Esophagus mucosa (tissue), 1 donor: ENCODE measurements at regions not wholly inside any gene's neighbourhood (a gene's known extent, or its start where the extent isn't known, plus 50 kb on each side); places are given as distances from the start of the nearest gene placed in this dataset.
"Not testable (repeated sequence)": the region's sequence is repeated elsewhere in the genome, so short reads cannot be mapped to it uniquely, and the experiment has no call there.

ENCODE experiments used
- ATAC-seq: fragments of 200-7000 bp; cut with Tn5 transposase; one replicate; pipeline ENCODE4 v1.9.1; 2020
- donor health status: DM: yes; HTN: yes; CAD: no.

DNA sequence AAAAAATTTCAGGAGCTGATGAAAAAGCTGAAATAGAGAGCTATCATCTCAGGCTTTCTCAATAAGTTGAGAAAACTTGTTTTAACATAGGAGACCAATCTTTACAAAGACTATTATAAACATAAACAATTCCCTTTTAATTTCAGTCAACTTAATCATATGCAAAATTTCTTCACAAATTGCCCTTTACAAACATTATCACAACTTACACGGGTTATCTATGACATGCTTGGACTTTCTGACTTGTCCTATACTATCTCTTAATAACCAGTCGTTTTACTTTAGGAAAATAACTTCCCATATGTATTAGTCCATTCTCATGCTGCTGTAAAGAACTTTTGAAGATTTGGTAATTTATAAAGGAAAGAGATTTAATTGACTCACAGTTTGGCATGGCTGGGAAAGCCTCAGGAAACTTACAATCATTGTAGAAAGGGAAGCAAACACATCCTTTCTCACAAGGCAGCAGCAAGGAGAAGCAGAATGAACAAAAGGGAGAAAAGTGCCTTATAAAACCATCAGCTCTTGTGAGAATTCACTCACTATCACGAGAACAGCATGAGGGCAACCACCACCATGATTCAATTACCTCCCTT, 1583.7 kb upstream of the CELF4 start:
- ATAC-seq = no peak

DNA sequence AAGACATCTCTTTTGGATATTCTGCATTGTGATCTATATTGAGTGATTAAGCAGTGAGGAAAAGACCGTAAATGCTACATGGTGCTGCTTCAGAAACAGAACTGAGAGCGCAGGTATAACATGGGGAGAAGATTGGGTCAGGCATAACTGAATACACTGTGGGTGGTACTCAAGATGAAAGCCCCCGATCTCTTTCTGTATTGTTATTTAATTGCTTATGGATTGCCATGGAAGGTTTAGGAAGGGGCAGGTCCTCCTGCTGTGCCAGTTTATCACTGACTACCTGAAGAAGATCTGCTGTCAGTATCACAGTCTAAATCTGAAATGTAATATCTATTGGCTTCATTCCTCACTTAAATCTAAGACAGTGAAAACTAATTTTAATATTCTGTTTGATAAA, 1568.7 kb upstream of the CELF4 start:
- ATAC-seq = no peak

DNA sequence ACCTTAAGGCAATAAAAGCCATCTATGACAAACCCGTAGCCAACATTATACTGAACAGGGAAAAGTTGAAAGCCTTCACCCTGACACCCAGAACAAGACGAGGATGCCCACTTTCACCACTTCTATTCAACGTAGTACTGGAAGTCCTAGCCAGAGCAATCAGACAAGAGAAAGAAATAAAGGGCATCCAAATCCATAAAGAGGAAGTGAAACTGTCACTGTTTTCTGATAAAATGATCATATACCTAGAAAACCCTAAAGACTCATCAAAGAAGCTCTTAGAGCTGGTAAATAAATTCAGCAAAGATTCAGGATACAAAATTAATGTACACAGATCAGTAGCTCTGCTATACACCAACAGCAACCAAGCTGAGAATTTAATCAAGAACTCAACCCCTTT, 1561.9 kb upstream of the CELF4 start:
- ATAC-seq = not testable (repeated sequence)

DNA sequence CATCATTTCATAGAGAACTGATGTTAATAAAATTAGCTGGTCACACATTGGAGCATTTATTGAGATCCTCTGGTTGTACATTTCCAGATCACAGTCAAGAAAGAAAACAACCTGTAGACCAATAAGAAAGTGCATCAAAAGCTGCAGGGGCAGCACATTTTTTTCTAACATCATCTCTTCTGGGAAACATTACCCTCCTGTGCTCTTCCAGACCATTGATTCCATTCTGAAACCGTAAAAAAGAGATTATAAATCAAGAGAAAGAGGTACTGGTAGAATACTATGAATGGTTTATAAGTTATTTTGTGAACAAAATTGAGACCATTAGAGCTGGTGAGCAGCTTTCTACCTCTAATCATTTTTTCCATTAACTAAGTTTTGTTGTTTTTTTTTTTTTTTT, 1548.2 kb upstream of the CELF4 start:
- no peak for ATAC-seq

DNA sequence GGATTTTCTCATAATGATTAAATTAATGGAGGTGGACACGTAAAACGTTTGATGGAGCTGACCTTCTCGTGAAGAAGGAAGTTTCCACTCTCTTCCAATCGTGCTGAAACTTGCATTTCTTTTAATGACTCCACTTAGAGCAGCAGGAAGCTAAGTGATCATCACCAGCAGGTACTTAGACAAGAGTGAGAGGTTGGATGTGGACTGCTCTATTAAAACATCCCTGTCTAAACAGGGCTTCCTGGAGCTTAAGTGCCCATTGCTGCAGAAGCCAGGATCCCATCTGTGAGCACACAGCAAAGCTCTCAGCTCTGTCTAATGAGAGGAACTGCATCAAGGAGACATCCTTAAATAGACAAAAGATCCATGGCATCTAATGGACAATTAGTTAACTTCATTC, 1539.5 kb upstream of the CELF4 start:
- ATAC-seq = no peak

DNA sequence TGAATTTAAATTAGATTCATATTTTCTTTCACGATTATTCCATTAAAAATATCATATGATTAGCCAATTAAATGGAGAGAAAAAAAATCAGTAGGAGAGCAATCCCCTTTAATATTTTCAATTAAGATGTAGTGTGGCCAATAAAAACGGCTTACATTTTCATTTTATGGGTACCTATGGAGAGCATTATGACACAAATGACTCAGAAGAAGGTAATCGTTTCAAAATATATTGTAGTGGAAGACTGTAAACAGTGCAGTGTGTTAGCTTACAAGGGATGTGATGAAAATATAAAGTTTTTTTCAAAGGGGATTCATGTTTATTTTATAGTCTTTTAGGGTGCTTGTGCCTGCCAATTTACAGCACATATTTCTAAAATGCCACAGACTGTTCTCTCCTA, 1507.4 kb upstream of the CELF4 start:
- ATAC-seq = no peak

DNA sequence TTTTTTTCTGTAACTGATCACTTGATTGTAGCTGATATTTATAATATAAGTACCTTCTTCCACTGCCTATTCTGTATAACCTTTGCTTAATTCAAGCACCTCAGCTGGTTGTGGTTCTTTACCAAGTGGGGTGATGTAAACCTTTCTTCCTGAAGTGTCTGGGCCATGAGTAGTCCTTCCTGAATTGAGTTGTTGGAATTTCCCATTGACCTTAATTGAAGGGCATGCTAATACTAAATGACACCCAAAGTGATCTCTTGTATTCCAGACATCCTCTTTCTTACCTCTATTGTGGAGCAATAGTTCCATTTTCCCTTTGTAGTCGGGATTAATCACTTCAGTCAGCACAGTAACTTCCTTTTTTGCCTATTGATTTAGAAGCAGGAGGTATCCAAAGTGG, 1496.8 kb upstream of the CELF4 start:
- no peak for ATAC-seq

DNA sequence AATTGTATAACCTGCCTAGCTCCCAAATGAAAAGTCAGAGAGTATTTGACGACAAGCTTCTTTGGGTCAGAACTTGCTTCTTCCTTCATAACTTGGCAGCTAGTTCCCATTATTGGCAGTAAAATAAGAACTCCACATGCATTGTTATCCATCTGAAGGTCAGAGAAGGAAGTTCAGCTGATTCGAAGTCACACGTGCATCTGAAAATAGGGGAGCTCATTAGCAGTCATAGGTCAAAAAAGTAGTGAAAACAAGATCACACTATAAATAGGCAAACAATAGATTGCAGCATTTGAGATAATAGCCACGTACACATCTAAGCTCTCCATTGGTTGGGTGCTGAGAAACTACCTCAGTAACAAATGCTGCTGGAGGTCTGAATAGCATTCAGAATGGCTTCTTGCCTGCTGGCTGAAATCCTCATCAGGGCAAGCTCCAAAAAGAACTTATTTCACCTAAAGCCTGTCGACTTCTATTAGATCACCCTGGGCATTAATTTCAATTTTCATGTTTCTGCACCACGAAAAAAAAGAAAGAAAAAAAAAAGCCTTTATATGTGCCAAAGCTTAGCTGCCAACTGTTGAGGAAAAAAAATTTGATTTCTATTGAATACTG, 1492.9 kb upstream of the CELF4 start:
- ATAC-seq = no peak

DNA sequence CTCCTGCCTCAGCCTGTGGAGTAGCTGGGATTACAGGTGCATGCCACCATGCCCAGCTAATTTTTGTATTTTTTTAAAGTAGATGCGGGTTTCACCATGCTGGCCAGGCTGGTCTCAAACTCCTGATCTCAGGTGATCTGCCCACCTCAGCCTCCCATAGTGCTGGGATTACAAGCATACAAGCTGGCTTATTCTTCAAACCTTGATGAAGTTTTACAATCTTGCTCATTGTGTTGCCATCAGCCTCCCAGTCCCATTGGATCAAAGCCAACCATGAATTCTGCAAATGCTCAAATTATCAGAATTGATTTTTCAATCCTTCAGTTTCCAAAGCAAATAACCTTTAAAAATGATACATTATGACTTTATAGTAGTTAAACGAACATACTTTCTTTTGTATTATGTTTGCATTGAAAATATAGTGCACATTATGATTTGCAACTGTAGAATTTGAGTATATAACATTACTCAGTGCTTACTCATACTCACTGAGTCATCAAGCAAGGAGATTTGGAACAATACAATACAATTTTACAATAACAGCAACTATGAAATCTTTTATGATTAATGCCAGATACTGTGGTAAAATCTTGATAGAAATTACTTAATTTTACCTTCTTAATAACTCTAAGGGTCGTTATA, 1491.9 kb upstream of the CELF4 start:
- peak; percentile 64 for ATAC-seq

DNA sequence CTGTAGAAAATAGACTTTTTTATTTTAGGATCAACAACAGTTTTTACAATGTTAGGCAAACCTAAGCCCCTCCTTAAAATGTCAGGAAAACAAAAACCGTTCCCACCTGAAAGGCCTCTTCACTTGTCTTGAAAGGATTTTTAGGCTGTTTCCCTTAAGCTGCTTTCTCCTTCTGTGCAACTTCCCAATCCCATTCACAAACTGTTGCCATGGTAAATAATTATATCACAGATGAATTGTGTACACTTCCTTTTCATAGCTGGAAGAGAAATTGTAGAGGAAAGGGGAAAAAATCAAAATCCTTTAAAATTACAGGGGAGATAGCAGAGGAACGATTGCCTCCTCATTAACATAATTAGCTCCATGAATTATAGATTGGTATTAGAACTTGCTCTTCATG, 1488.0 kb upstream of the CELF4 start:
- ATAC-seq = no peak

DNA sequence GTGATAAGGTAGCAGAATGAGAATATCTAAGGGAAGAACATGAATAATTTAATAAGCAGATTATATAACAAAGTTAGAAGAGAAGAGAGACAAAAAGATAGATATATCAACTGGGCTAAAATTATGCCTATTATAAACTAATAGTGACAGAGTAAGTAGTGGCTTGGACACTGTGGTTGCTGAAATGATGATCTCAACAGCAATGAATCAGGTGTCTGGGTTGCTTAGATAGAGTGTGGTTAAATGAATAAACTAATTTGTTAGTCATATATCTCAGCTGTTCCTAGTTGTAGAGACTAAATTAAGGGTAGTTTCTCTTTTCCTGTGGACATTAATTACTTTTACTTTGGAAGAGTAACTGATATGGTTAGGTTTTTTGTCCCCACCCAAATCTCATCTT, 1485.4 kb upstream of the CELF4 start:
- ATAC-seq = no peak

DNA sequence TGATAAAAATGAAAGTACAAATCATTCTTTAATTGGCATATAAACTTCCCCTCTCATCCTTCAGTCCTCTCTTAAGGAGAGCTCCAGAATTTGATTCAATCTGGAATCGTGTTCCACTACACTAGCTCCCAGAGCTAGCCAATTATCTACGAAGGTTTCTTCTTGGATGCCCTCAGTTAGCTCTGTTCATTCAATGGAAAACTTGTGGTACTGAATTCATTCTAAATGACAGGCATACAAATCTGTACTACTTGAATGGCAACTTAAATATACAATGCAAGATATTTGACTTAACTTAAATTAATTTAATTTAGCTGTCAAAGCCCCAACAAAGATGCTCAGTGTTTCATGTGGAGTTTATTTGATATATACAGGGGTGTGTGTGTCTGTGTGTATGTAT, 1474.2 kb upstream of the CELF4 start:
- ATAC-seq = no peak

DNA sequence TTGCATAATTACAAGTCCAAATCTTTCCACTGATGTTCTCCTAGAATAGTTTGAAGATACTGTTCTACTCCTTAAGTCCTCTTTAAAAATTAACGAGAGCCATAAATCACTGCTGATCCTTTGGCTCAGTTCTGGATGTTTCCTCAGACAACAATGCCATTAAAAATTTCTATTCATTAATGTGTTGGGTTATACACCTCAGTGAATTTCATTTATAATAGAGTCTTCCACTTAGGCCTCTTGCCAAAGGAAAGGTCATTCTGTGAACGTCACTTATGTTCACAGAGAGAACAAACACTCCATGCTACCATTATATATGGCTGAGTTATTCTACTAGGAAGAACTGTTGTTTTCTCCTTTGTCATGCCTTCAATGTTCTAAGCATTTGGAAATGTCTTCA, 1472.3 kb upstream of the CELF4 start:
- no peak for ATAC-seq

DNA sequence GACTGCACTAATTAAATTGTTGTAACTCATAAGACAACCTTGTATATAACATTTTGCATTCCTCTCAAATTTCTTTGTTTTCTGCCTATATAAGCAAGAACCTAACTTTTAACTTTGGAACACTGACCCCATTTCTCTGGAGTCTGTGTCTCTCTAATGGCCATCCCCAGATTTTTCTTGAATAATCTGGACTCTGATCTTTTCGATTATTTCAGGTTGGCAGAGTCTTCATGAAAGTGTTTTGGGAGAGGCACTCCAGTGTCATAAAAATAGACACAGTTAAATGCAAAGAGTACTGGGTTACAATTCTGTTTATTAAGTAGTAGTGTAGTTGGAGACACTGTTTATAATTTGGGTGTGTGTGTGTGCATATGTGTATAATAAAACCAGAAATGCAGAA, 1467.7 kb upstream of the CELF4 start:
- no peak for ATAC-seq

DNA sequence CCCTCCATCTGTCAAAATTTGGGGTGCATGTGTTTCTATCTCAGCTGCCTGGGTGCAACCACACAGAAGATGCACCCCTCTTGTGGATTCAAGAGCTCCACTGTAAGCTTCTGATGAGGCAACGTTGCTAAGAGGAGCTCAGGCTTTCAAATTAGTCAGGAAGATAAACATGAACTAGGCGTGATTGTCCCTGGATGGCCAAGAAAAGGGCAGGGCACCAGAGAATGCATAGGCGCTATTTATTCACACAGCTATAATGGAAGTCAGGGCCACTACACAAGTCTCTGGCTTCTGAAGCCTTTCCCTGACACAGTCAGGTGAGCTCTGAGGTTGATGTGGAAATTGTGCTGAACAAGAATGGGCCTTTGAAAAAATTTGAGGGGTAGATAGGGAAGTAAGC, 1466.0 kb upstream of the CELF4 start:
- ATAC-seq = no peak

DNA sequence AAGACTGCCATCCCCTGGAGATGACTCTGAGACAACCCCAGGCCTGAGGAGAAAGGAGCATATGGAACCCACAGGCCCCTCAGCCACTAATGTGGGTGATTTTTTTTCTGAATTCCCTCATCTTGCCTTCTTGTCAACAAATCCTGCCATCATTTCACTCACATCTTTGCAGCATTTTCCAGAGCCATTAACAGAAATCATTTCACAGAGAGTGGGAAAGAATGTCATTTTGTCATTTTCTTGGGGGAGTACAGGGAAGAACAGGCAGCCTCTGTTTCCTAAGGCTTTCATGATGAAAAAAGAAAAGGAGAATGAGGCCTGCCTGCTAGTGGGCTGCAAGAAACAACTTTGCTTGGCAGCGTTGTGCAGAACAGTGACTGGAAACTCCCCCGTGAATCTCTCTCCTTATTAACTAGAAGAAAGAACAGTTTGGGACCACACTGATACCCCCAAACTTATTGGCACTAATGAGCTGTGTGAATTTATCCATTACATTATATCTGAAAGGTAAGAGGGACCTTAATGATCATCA, 1464.6 kb upstream of the CELF4 start:
- ATAC-seq = no peak

DNA sequence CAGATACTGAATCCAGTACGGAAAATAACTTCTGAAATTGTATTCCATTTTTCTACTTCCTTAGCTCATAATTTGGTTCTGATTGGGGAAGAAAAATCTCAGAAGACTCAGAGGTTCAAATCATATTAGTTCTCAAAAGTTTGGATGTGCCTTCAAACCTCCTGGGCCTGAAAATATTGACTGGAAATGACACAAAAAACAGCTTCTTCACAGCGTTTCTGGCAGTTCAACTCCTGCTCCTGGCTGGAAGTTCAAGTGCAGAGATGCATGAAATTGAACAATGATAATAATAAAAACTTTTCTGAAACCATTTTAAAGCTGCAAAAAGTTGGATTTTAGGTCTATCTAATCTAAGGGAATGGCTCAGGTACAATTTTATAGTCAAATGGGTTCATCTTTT, 1459.9 kb upstream of the CELF4 start:
- ATAC-seq = no peak

DNA sequence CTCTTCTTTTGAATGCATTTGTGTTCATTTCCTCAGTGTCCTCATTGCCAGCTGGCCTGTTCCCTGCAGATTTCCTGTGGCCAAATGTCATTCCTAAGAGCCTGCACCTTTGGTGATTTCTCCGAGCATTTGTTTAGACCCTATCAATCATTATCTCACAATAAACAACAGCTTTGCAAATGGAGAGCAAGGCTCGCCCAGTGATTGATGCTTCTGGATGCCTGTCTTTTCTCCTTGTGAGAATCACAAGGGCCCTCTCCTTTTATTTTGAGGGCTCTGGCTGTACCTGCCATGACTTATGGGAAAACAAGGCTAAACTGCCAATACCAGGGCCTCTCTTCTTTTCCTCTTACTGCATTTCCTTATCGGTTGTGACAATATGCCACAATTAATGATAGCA, 1454.4 kb upstream of the CELF4 start:
- no peak for ATAC-seq

DNA sequence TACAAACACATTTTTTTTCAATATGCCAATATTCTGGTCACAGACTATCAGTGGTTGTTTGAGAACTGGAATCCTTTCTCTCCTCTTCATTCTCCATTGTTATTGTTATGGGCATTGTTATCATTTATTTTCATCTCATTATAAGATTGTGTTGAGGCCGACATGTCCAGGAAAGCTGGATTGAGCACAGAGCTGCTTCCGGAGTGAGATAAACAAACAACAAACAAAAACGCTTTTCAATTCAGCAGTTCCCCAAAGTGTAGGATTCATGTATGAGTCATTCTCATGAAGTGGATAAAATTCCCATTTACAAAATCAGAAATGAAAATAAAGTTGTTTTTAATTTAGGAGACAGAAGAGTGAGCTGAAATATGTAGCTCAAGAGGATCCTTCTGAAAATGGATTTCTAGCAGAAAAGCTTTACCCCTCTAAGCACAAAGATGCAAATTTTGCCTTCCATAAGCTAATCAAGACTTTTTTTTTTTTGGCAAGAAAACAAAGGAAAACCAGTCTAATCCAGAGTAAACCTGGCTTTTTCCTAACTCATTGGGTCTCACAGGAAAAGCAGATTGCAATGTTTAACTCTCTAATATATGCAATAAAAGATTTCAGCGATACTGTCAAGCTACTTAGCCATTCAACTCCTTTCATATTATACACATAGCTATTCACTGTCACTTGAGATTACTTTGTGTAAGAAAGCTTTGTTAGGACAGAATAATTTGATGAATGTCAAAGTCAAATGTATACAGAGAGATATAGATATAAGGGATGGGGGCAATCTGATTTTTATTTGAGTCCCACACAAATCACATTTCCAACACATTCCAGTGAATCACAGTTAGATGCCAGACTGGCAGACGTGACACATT, 1441.7 kb upstream of the CELF4 start:
- ATAC-seq = no peak

DNA sequence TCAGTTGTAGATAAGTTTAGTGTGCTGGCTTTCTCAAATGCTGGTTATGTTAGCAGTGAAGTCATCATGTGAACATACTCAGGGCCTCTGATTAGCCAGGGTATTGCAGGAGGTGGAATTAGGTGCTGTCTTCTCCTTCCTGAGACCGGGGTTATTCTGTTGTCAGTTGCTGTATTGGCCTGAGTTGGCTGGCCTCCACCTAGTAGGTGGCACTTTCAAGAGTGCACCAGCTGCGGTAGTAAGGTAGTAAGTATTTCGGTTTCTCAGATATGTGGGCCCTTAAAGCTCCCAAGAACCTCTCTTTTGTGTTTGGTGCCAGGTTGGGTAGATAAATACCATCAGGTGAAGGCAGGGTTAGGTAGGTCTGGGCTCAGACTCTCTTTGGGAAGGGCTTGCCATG, 1430.5 kb upstream of the CELF4 start:
- no peak for ATAC-seq

DNA sequence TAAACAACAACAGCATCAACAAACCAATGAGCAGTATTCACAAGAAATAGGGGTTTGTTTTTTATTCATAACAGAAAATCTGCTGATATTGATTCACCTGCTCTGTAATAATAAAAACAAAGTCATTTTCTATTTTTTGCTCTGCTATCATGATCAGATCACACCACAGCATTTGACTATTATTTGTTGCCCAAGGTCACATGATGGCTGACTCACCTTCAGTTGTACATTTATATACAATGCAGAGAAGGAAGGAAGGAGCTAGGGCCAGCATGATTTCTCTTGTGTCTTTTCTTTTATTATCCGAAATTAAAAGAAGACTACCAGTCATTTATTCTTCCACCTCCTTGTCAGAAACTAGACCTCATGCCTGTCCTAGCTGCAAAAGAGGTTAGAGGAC, 1427.7 kb upstream of the CELF4 start:
- no peak for ATAC-seq

DNA sequence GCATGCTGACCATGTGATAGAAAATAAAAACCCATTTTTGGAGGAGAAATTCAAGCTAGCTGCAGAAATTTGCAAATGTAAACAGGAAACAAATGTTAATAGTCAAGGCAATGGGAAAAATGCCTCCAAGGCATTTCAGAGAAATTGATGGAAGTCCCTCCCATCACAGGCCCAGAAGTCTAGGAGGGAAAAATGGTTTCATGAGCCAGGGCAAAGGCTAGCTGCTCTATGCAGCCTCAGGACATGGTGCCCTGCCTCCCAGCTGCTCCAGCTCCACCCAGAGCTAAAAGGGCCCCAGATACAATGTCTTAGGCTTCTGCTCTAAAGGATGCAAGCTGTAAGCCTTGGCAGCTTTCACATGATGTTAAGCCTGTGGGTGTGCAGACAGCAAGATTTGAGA, 1419.4 kb upstream of the CELF4 start:
- ATAC-seq = no peak

DNA sequence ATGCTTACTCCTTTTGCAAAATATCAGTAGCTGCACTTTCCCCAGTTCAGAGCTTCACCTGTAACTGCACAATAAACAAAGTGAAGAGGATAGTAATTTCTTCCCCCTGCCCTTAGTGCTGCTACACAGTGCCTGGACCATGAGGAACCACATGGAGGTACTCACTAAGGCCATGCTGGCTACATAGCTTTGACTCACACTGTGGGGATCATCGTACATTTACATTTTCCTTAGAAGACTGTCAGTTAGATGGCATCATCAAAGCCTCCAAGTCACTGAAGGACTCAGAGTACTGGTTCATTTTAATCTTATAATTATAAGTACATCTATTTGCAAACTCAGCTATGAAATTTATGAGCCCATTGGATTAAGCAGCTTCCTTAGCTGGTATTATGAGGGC, 1416.5 kb upstream of the CELF4 start:
- peak; percentile 52 for ATAC-seq
